NCI-H1092 (cell line): ENCODE measurements at regions not wholly inside any gene's neighbourhood (a gene's known extent, or its start where the extent isn't known, plus 50 kb on each side); places are given as distances from the start of the nearest gene placed in this dataset.
"Not testable (repeated sequence)": the region's sequence is repeated elsewhere in the genome, so short reads cannot be mapped to it uniquely, and the experiment has no call there.

ENCODE experiments used
- DNase-seq: peaks from one replicate; lab custom pipeline; 2025; lab: John Stamatoyannopoulos, UW

GRCh38 chr11:42976636-42977217, 335.1 kb upstream of the API5 start:
- peak; percentile 3 for DNase-seq

- no peak for DNase-seq
These were observed 319.2 kb upstream of the API5 start for GRCh38 chr11:42992594-42992993.

DNA sequence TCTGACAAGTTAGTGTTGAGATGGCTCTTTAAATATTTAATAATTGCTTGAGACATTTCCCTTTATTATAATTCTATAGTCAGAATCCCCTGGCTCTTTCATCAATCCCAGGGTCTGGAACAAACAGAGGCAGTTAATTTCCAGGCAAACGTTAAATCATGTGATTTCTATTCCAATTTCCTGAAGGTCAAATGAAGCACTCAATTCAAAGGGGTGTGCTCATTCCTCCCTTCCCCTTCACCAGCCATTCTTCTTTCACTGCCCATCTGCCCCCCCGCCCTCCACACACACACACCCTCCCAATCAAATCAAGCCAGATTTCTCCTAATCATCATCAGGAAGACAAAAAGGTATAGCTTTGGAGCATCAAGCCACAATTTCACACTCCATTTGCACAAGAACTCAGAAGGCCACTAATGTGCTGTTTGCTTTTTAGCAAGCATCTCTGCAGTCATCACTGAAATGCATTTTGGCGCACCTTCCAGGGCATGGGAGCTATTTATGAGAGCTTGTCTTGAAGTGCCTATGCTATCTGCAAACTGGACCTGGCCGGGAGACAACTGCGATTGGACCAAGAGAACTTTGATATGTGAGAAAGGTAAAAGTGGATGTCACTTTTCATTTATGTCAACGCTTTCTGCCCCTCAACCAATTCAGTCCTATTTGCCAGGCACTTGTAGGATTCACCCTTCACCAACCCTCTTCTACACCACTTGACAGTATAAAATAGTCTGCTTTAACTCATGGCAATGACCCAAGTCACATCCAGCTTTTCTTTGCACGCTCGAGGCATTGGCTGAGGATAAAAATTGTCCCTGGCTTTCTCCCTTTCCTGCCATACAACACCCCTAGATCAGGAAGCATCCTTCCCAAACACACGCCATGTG, 315.1 kb upstream of the API5 start:
- DNase-seq = peak; percentile 63

- DNase-seq = not testable (repeated sequence)
These were observed 306.9 kb upstream of the API5 start for GRCh38 chr11:43004879-43005278.

DNA sequence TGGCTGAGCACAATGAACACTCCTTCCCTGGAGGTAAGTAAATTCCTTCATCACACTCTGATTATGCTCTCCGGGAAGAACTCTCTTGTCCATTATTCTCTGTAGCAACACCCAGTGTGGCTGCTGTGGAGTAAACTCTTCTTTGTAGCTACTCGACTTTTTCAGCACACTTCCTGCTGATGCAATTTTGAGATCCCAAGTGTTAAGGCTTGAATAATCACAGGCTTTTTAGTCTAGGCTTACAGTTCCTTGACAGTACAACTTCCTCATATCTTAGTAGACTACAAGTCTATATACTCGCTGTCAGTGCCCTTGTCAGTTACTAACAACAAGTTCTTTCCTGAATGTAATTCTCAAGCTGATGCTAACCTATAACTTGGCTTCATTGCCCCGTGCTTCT, 301.8 kb upstream of the API5 start:
- DNase-seq = no peak

GRCh38 chr11:43012606-43013005, 299.2 kb upstream of the API5 start:
- DNase-seq = no peak

DNA sequence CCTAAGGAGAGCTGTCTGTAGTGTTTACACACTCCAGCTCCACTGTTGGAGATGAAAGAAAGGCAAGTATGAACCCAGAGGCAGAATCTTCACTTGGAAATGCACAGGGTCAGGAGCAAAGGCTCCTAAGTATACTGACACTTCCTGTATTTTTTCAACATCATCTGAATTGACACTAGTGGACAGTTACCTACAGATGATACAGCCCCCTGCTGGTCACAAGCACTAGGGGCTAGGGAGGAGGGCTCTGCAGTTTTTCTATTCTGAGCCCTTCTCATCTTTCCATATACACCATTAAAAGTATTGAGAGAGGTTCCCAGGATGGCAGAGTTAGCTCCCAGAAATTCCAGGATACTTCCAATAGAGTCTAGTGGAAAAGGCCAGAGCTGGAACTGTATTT, 290.3 kb upstream of the API5 start:
- peak; percentile 9 for DNase-seq

GRCh38 chr11:43034341-43034740, 277.5 kb upstream of the API5 start:
- no peak for DNase-seq

- no peak for DNase-seq
These were observed 276.7 kb upstream of the API5 start for GRCh38 chr11:43035086-43035485.

DNA sequence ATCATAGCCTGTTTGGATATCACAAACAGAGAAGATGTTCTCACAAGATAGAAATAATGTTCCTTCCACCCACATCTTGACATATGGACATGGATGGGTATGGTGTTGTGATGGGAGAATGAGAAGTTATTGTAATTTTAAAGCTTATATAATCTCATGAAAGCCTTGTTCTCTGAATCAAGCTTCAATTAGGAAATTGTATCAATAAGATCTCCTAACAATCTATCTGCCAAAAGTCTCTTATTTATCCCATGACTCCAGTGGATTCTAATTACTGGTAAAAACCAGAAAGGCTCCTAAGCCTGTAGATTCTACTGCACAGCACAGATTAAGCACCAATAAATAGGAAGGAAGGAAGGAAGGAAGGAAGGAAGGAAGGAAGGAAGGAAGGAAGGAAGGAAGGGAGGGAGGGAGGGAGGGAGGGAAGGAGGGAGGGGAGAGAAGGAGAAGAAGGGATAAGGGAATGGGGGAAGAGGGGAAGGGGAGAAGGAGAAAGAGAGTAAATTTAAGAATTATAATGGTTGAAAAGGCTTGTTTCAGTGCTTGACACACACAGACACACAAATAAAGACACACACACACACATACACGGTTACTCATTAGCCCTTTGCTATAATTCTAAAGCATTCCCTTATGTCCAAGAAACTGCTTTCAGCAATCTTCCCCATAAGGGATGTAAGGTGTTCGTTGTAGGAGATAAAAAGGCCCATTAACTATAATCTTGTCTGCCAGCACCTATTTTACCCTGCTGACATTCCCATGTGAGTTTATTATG, 258.0 kb upstream of the API5 start:
- DNase-seq = no peak

DNA sequence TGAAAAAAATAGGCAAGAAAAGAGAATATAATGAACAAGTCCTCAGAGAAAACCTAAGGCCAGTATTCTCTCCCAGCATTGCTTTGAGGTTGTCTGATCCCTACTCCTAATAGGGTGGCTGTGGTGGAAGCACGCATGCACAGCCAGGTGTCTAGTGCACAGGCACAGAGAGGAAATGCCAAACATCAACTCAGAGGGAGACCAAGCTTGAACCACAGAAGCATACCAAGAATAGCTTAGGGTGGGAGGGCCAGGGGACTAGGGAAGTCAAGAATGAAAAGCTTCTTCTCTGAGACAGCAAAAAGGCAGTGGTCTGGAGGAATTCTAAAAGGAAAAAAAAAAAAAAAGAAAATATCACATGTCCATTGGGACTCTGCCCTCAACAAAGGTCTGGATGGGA, 244.1 kb upstream of the API5 start:
- no peak for DNase-seq

DNA sequence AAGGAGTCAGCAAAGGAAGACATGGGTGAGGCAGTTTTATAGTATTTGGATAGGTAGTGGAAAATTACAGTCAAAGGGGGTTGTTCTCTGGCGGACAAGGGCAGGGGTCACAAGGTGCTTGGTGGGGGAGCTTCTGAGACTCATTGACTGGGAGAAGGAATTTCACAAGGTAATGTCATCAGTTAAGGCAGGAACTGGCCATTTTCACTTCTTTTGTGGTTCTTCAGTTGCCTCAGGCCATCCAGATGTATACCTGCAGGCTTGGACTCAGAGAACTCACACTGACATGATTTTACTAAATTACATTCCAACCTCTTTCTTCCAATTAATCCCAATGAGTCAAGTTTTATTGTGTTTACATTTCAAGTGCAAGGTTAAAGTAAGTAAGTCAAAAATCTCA, 240.5 kb upstream of the API5 start:
- DNase-seq = no peak

GRCh38 chr11:43072096-43072495, 239.7 kb upstream of the API5 start:
- no peak for DNase-seq

DNA sequence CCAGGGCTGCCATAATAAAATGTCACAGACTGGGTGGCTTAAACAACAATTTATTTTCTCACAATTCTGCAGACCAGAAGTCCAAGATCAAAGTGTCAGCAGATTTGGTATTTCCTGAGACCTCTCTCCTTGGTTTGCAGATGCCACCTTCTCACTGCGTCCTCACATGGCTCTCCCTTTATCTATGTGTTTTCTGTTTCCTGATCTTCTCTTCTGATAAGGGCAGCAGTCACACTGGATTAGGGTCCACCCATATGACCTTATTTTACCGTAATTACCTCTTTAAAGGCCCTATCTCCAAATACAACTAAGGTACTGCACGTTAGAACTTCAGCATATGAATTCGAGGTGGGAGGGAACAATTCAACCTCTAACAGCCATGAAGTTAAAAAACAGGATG, 238.9 kb upstream of the API5 start:
- no peak for DNase-seq

DNA sequence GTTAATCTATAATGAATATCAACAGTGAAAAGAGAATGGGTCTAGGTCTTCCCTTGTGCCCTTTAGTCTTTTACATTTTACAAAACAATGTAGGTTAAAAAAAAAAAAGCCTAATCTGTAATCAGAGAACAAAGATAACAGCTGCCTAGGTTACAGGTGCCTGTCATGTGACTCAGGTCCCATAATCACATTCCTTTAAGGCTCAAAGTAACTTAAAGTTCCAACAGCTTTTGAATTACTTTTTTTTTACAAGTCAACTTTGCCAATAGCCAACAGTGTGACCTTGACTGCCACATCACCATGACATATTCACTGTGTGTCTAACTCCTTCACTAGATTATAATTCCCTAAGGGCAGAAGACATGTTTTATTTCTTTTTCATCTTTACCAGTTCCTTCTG, 237.0 kb upstream of the API5 start:
- no peak for DNase-seq

GRCh38 chr11:43101113-43101512, 210.7 kb upstream of the API5 start:
- no peak for DNase-seq

DNA sequence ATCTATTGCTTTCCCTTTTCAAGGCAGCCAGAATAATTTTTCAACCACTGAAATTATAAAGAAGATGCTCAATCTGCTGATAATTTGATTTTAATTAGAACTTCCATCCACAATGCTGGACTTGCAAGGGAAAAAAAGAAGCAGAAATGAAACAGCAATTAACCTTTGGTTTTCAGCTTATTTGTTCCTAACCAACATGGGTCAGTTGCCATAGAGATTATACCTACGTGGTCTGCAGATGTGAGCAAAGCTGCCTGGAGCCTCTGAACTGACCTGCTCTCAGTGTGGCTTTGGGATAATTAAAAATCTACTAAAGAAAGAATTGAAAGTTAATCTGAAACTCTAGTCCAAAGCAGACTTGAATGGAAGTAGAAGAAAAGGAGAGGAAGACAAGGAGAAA, 195.7 kb upstream of the API5 start:
- DNase-seq = no peak

DNA sequence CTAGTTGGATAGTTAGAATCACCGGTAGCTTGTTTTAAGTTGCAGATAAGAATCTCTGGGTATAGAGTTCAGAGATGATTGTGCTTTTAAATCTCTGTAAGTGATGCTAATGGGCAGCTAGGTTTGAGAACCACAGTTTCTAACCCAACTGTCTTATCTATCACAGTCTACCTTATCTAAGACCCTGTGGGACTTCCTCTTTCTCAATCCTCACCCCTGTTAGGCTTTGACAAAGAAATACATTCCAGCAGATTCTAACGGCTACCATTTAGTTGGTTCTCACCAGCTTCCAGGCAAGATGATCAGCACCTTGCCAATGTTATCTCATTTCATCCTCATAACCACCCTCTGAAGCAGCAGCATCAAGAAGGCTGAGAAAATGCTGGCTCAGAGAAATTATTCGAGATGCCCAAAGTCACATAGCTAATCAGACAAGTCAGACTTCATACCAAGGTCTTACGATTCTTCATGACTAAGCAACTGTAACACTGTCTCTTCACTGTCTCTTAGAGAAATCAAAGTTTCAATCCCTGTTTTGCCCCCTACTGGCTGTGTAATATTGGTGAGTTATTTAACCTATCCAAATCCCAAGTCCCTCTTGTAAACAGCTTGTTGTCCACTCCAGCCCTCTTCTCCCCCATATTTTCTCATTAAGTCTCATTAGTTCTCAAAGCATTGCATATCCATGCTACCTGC, 192.4 kb upstream of the API5 start:
- no peak for DNase-seq

- no peak for DNase-seq
These were observed 189.2 kb upstream of the API5 start for GRCh38 chr11:43122546-43122945.

DNA sequence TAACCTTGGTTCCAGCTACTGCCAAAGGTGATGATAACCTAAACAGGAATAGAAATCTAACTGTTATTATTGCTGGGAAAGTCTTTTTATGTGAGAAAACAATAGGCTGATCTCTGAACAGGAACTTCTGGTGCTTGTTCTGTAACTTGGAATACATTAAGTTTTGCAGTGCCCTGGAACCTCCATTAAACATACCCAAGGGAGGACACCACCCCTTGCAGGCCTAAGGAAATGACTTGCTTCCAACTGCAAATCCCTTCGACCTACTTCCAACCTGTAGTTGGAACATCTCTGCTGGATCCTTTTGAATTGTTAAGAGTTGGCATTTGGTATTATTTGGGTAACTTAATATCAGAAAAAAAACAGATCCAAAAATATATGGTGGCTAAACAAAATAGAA, 188.4 kb upstream of the API5 start:
- no peak for DNase-seq

- DNase-seq = no peak
These were observed 187.4 kb upstream of the API5 start for GRCh38 chr11:43124272-43124935.

GRCh38 chr11:43129329-43129728, 182.5 kb upstream of the API5 start:
- DNase-seq = no peak
